Heart left ventricle (tissue), 16 donors: ENCODE measurements at regions not wholly inside any gene's neighbourhood (a gene's known extent, or its start where the extent isn't known, plus 50 kb on each side); places are given as distances from the start of the nearest gene placed in this dataset.

ENCODE experiments used
- ATAC-seq, 4 donors: fragments of 200-7000 bp; cut with Tn5 transposase; one replicate each; pipeline ENCODE4 v1.9.1; 2020 to 2022; ENCODE audit warnings: moderate library complexity in 4 of 4, mild to moderate bottlenecking in 3 of 4, moderate number of reproducible peaks in 1 of 4
- DNase-seq, 5 donors: peaks; one replicate each; pipeline ENCODE4 v3.0.0-alpha.2; 2020
- H3K27ac ChIP-seq, 12 donors: fragments of 200-600 bp; sonication (generic) in 4 of 12; one replicate each; pipeline versions ENCODE4 v1.5.0 to v1.8.0; 2016 to 2022; ENCODE audit warnings: mild to moderate bottlenecking in 2 of 12
- H3K27me3 ChIP-seq, 9 donors: fragments of 200-600 bp; sonication (generic) in 2 of 9; one replicate each; pipeline versions ENCODE4 v1.5.1 to v1.8.0; 2016 to 2022; ENCODE audit warnings: mild to moderate bottlenecking in 3 of 9
- H3K36me3 ChIP-seq, 9 donors: fragments of 200-600 bp; sonication (generic) in 2 of 9; one replicate each; pipeline versions ENCODE4 v1.5.0 to v1.8.0; 2018 to 2022; ENCODE audit warnings: mild to moderate bottlenecking in 2 of 9
- H3K4me1 ChIP-seq, 12 donors: fragments of 200-600 bp; sonication (generic) in 4 of 12; one replicate each; pipeline versions ENCODE4 v1.5.0 to v1.8.0; 2016 to 2022; ENCODE audit warnings: mild to moderate bottlenecking in 3 of 12
- H3K4me3 ChIP-seq, 12 donors: fragments of 200-600 bp; sonication (generic) in 4 of 12; one replicate each; pipeline versions ENCODE4 v1.5.0 to v1.8.0; 2017 to 2022; ENCODE audit warnings: mild to moderate bottlenecking in 9 of 12, moderate library complexity in 4 of 12
- H3K9me3 ChIP-seq, 12 donors: fragments of 200-600 bp; sonication (generic) in 4 of 12; one replicate each; pipeline versions ENCODE4 v1.5.0 to v1.8.0; 2016 to 2022; ENCODE audit warnings: mild to moderate bottlenecking in 1 of 12
- CTCF ChIP-seq, 12 donors: fragments of 200-600 bp; sonication (generic) in 4 of 12; IDR thresholded peaks; one replicate each; pipeline versions ENCODE4 v1.5.0 to v1.8.0; 2018 to 2022; ENCODE audit warnings: antibody characterized with exemption in 12 of 12, mild to moderate bottlenecking in 5 of 12
- POLR2A ChIP-seq, 2 donors: fragments of 450-650 bp; IDR thresholded peaks; one replicate each; pipeline ENCODE4 v1.6.1; 2017; ENCODE audit warnings: antibody characterized with exemption in 2 of 2, mild to moderate bottlenecking in 2 of 2, moderate library complexity in 2 of 2
- WGBS, 4 donors: extraction: QIAGEN DNeasy Blood & Tissue Kit in 2 of 4; methylation state at CpG; one replicate each; pipeline versions ENCODE4 v1.1.5 to v1.1.7; 2013 to 2018; 5-methylcytosine and 5-hydroxymethylcytosine counted together
- intact Hi-C, 10 donors: fragments of 100-400 bp; cut with DNase I; formaldehyde crosslinking; loops; one replicate each; pipeline versions ENCODE4 v1.11.1 to v1.14.2; 2022
- donor health status: ischemic (EF 13 %, LVEDD 7.1; RV severe dilation, severe dysfunction).
- donor health status: healthy with polysubstance abuse.
- donor health status: DM: no; HTN: yes; CAD: no.
- donor health status: DM: no; HTN: no; CAD: no.
- donor health status: ischemic (EF 25% LVEDD 6.9; RV normal size, moderate dysfunction).
- donor health status: ischemic (EF 25% LVEDD 5.7; RV mildly dilated, moderate dysfunction).
- donor health status: healthy.
- donor health status: DM: yes; HTN: yes; CAD: no.
- donor health status: ischemic (EF 35%, LVEDD 5.7; RV mildly dilated, moderate dysfunction).
- donor health status: nonischemic (EF 11% LVEDD 7.7; RV severe dilation, severe dysfunction).
- donor health status: DM: yes; HTN: yes; CAD: no.
- donor health status: PGD.
- donor health status: ischemic (EF 29% LVEDD 5.4; RV normal size, mild dysfunction).
- donor health status: nonischemic (EF 23%, LVEDD 6.1; RV moderate dilation, normal function).

GRCh38 chr5:60125636-60126035 is 232.1 kb upstream of the PDE4D start:
- 90 to 96% (median 92%) methylated on average over 2 of the region's 2 CpGs for WGBS, 4 donors
- no peaks in the 10 kb centered on the region for H3K27me3 ChIP-seq
- intact Hi-C loops: no loop called here
- no peak for ATAC-seq
- H3K36me3 ChIP-seq: no peaks in the 10 kb centered on the region
- no peak for DNase-seq
- TF ChIP-seq POLR2A (IDR thresholded peaks at IDR 0.05) (no peak), CTCF (IDR thresholded peaks at IDR 0.05) (no peak)
- H3K9me3 ChIP-seq: no peaks in the 10 kb centered on the region
- H3K4me1 ChIP-seq: no peaks in the 10 kb centered on the region
- no peak overlapping the region for H3K27ac ChIP-seq
- H3K4me3 ChIP-seq: no peak overlapping the region

GRCh38 chr5:60102961-60103693 is 209.6 kb upstream of the PDE4D start:
- Histone ChIP-seq H3K36me3 (no peaks in the 10 kb centered on the region), H3K4me3 (no peak overlapping the region), H3K27ac (no peak overlapping the region), H3K9me3 (no peaks in the 10 kb centered on the region), H3K27me3 (no peaks in the 10 kb centered on the region), H3K4me1 (no peaks in the 10 kb centered on the region)
- intact Hi-C loops: no loop called here
- TF ChIP-seq POLR2A (IDR thresholded peaks at IDR 0.05): no peak
- TF ChIP-seq CTCF (IDR thresholded peaks at IDR 0.05): no peak
- ATAC-seq: no peak
- WGBS, 4 donors: 69 to 76% (median 76%) methylated on average over 4 of the region's 4 CpGs
- no peak for DNase-seq

GRCh38 chr5:60101573-60101972 is 208.0 kb upstream of the PDE4D start:
- no peaks in the 10 kb centered on the region for H3K36me3 ChIP-seq
- DNase-seq: no peak
- 63 to 79% (median 71%) methylated on average over 1 of the region's 1 CpG for WGBS, 4 donors
- TF ChIP-seq POLR2A (IDR thresholded peaks at IDR 0.05): no peak
- no peaks in the 10 kb centered on the region for H3K27me3 ChIP-seq
- intact Hi-C loops: no loop called here
- H3K9me3 ChIP-seq: no peaks in the 10 kb centered on the region
- no peak for ATAC-seq
- no peak overlapping the region for H3K27ac ChIP-seq
- no peak overlapping the region for H3K4me3 ChIP-seq
- no peaks in the 10 kb centered on the region for H3K4me1 ChIP-seq

GRCh38 chr5:60092671-60093422 is 199.3 kb upstream of the PDE4D start:
- ATAC-seq: no peak
- no peaks in the 10 kb centered on the region for H3K27me3 ChIP-seq
- intact Hi-C loops: no loop called here

More at GRCh38 chr5:60092671-60093422, 199.3 kb upstream of the PDE4D start:
- DNase-seq: no peak
- H3K9me3 ChIP-seq: peaks cover 0 to 14% (median 0%) of the 10 kb centered on the region in 12 donors
- H3K4me3 ChIP-seq: no peak overlapping the region
- no peaks in the 10 kb centered on the region for H3K4me1 ChIP-seq
- 79 to 85% (median 82%) methylated on average over 6 of the region's 6 CpGs for WGBS, 4 donors
- no peak for TF ChIP-seq POLR2A (IDR thresholded peaks at IDR 0.05)
- TF ChIP-seq CTCF (IDR thresholded peaks at IDR 0.05): no peak
- no peak overlapping the region for H3K27ac ChIP-seq
- no peaks in the 10 kb centered on the region for H3K36me3 ChIP-seq
